ENCODE measurements at regions not wholly inside any gene's neighbourhood (a gene's known extent, or its start where the extent isn't known, plus 50 kb on each side); places are given as distances from the start of the nearest gene placed in this dataset.

DNA sequence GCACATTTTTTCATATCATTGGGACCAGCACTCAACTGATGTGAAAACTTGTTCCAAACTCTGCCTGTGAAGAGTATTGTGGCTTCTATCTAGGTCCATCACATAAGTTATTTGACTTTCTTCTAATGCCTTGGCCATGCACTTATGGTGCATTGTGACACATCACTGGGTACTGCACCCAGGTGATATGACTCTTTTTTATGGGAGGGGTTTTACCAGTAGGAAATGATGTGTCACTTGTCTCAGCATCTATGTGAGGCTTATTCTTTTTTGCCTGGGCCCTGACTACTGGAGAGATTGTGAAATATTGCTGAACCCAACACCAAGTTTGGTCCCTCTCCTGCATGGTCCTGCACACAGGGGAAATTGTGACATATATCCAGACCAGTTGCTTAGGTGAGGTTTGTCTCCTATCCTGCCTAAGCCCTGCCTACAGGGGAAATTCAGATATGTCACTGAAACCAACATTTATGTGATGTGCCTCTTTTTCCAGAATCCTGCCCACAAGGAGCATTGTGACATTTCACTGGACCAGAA lies 1001.9 kb upstream of the TSPY4 start:
- TF ChIP-seq, protein P1, sequence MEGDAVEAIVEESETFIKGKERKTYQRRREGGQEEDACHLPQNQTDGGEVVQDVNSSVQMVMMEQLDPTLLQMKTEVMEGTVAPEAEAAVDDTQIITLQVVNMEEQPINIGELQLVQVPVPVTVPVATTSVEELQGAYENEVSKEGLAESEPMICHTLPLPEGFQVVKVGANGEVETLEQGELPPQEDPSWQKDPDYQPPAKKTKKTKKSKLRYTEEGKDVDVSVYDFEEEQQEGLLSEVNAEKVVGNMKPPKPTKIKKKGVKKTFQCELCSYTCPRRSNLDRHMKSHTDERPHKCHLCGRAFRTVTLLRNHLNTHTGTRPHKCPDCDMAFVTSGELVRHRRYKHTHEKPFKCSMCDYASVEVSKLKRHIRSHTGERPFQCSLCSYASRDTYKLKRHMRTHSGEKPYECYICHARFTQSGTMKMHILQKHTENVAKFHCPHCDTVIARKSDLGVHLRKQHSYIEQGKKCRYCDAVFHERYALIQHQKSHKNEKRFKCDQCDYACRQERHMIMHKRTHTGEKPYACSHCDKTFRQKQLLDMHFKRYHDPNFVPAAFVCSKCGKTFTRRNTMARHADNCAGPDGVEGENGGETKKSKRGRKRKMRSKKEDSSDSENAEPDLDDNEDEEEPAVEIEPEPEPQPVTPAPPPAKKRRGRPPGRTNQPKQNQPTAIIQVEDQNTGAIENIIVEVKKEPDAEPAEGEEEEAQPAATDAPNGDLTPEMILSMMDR (IDR thresholded peaks at IDR 0.05; ENCODE audit: extremely low read depth in 1 of 2, insufficient read depth in 1 of 2, low read depth in 1 of 2, low read length in 2 of 2), result no peak
- TF ChIP-seq POLR2A (IDR thresholded peaks at IDR 0.05; ENCODE audit: low read depth, low read length) (no peak), EZH2 (IDR thresholded peaks at IDR 0.05; ENCODE audit: borderline replicate concordance, low read depth, low read length, severe bottlenecking) (no peak)
- TF ChIP-seq, protein P2, sequence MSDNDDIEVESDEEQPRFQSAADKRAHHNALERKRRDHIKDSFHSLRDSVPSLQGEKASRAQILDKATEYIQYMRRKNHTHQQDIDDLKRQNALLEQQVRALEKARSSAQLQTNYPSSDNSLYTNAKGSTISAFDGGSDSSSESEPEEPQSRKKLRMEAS (IDR thresholded peaks at IDR 0.05; ENCODE audit: insufficient read depth, insufficient read length), result no peak

Measured in endothelial cell of umbilical vein (primary cell).